Hepatocyte (in vitro differentiated cells): ENCODE measurements at regions not wholly inside any gene's neighbourhood (a gene's known extent, or its start where the extent isn't known, plus 50 kb on each side); places are given as distances from the start of the nearest gene placed in this dataset.

Experiments
- DNase-seq: peaks from one replicate; pipeline ENCODE4 v3.0.0-alpha.2; 2016; ENCODE audit warnings: low spot score
- H2AFZ ChIP-seq: fragments of 200-600 bp; sonication (generic); 2 replicates; pipeline ENCODE4 v1.6.0; 2016; ENCODE audit warnings: antibody characterized with exemption, mild to moderate bottlenecking
- H3K27ac ChIP-seq: fragments of 200-600 bp; sonication (generic); 2 replicates; pipeline ENCODE4 v1.5.1; 2016; ENCODE audit warnings: mild to moderate bottlenecking
- H3K27me3 ChIP-seq: fragments of 200-600 bp; sonication (generic); 2 replicates; pipeline ENCODE4 v1.6.1; 2016
- H3K36me3 ChIP-seq: fragments of 200-600 bp; sonication (generic); replicated peaks from 2 replicates; pipeline ENCODE4 v1.5.1; 2016; ENCODE audit warnings: low read depth; ENCODE audit not compliant: insufficient read depth
- H3K4me1 ChIP-seq: fragments of 200-600 bp; sonication (generic); 2 replicates; pipeline ENCODE4 v1.5.1; 2016; ENCODE audit warnings: mild to moderate bottlenecking, moderate library complexity; ENCODE audit not compliant: insufficient read depth
- H3K4me2 ChIP-seq: fragments of 200-600 bp; sonication (generic); 2 replicates; pipeline ENCODE4 v1.6.0; 2016
- H3K4me3 ChIP-seq: fragments of 200-600 bp; sonication (generic); 2 replicates; pipeline ENCODE4 v1.5.1; 2016; ENCODE audit warnings: mild to moderate bottlenecking
- H3K79me2 ChIP-seq: fragments of 200-600 bp; sonication (generic); 2 replicates; pipeline ENCODE4 v1.6.0; 2017; ENCODE audit warnings: mild to moderate bottlenecking
- H3K9me2 ChIP-seq: fragments of 200-600 bp; sonication (generic); replicated peaks from 2 replicates; pipeline ENCODE4 v1.6.0; 2017; ENCODE audit warnings: mild to moderate bottlenecking; ENCODE audit not compliant: insufficient read depth
- H3K9me3 ChIP-seq: fragments of 200-600 bp; sonication (generic); 2 replicates; pipeline ENCODE4 v1.5.1; 2016; ENCODE audit warnings: low read depth, mild to moderate bottlenecking
- H4K20me1 ChIP-seq: fragments of 200-600 bp; sonication (generic); 2 replicates; pipeline ENCODE4 v1.6.0; 2016; ENCODE audit warnings: mild to moderate bottlenecking; ENCODE audit not compliant: insufficient read depth, poor library complexity, severe bottlenecking
- EZH2 ChIP-seq: fragments of 200-600 bp; sonication (generic); IDR thresholded peaks from 2 replicates; pipeline ENCODE4 v1.6.1; 2016; ENCODE audit warnings: antibody characterized with exemption, mild to moderate bottlenecking, borderline replicate concordance
- EZH2phosphoT487 ChIP-seq: fragments of 200-600 bp; sonication (generic); IDR thresholded peaks from one replicate; pipeline ENCODE4 v1.6.1; 2018; ENCODE audit warnings: antibody characterized with exemption, mild to moderate bottlenecking, low read depth, moderate library complexity; ENCODE audit not compliant: unreplicated experiment, severe bottlenecking
- WGBS: methylation state at CpG from one replicate; pipeline ENCODE4 v1.1.6; 2016; ENCODE audit warnings: low lambda C conversion rate; ENCODE audit errors: missing lambda C conversion rate; 5-methylcytosine and 5-hydroxymethylcytosine counted together
- TF ChIP-seq, protein P1 (sequence below): fragments of 200-600 bp; sonication (generic); IDR thresholded peaks from 2 replicates; pipeline ENCODE4 v1.5.1; 2016; ENCODE audit warnings: antibody characterized with exemption, mild to moderate bottlenecking; ENCODE audit not compliant: poor library complexity

- Histone ChIP-seq H3K4me1 (no peaks in the 10 kb centered on the region), H3K27me3 (no peaks in the 10 kb centered on the region), H3K79me2 (no peaks in the 10 kb centered on the region), H4K20me1 (no peaks in the 10 kb centered on the region), H2AFZ (no peak overlapping the region), H3K36me3 (no peaks in the 10 kb centered on the region), H3K4me3 (no peak overlapping the region), H3K9me2 (no peaks in the 10 kb centered on the region), H3K27ac (no peak overlapping the region), H3K9me3 (no peaks in the 10 kb centered on the region), H3K4me2 (no peak overlapping the region)
- 81% methylated on average over 1 of the region's 1 CpG for WGBS
- TF ChIP-seq EZH2 = no peak
- no peak for TF ChIP-seq EZH2phosphoT487
- TF ChIP-seq, protein P1, sequence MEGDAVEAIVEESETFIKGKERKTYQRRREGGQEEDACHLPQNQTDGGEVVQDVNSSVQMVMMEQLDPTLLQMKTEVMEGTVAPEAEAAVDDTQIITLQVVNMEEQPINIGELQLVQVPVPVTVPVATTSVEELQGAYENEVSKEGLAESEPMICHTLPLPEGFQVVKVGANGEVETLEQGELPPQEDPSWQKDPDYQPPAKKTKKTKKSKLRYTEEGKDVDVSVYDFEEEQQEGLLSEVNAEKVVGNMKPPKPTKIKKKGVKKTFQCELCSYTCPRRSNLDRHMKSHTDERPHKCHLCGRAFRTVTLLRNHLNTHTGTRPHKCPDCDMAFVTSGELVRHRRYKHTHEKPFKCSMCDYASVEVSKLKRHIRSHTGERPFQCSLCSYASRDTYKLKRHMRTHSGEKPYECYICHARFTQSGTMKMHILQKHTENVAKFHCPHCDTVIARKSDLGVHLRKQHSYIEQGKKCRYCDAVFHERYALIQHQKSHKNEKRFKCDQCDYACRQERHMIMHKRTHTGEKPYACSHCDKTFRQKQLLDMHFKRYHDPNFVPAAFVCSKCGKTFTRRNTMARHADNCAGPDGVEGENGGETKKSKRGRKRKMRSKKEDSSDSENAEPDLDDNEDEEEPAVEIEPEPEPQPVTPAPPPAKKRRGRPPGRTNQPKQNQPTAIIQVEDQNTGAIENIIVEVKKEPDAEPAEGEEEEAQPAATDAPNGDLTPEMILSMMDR = no peak
- no peak for DNase-seq
Measured at GRCh38 chr7:53418834-53419482, 383.5 kb downstream of the POM121L12 start.

GRCh38 chr7:53420550-53420949, 385.1 kb downstream of the POM121L12 start:
- Histone ChIP-seq H3K4me1 (no peaks in the 10 kb centered on the region), H3K4me2 (no peak overlapping the region), H3K4me3 (no peak overlapping the region), H3K27me3 (no peaks in the 10 kb centered on the region), H4K20me1 (no peaks in the 10 kb centered on the region), H3K9me2 (no peaks in the 10 kb centered on the region), H3K36me3 (no peaks in the 10 kb centered on the region), H3K79me2 (no peaks in the 10 kb centered on the region), H3K9me3 (no peaks in the 10 kb centered on the region), H3K27ac (no peak overlapping the region), H2AFZ (no peak overlapping the region)
- WGBS = 70% methylated on average over 1 of the region's 1 CpG
- DNase-seq = no peak
- TF ChIP-seq, protein P1 = no peak
- TF ChIP-seq EZH2phosphoT487 = no peak
- TF ChIP-seq EZH2 = no peak

- 61% methylated on average over 5 of the region's 5 CpGs for WGBS
- TF ChIP-seq, protein P1 = no peak
- TF ChIP-seq EZH2phosphoT487 (no peak), EZH2 (no peak)
- Histone ChIP-seq H3K27ac (no peak overlapping the region), H3K27me3 (no peaks in the 10 kb centered on the region), H3K4me1 (no peaks in the 10 kb centered on the region), H3K79me2 (no peaks in the 10 kb centered on the region), H3K4me2 (no peak overlapping the region), H3K36me3 (no peaks in the 10 kb centered on the region), H3K9me2 (no peaks in the 10 kb centered on the region), H2AFZ (no peak overlapping the region), H3K9me3 (no peaks in the 10 kb centered on the region), H4K20me1 (no peaks in the 10 kb centered on the region), H3K4me3 (no peak overlapping the region)
- DNase-seq = no peak
Measured at GRCh38 chr7:53422291-53422690, 386.9 kb downstream of the POM121L12 start.
